K562 (cell line): ENCODE measurements at regions not wholly inside any gene's neighbourhood (a gene's known extent, or its start where the extent isn't known, plus 50 kb on each side); places are given as distances from the start of the nearest gene placed in this dataset.

Experiments used
- CEBPB ChIP-seq: fragments of 450-650 bp; IDR thresholded peaks from 2 replicates; pipeline ENCODE4 v1.6.1; 2016; ENCODE audit warnings: missing genetic modification characterization, missing compliant biosample characterization
- CTCF ChIP-seq, 3 experiments: IDR thresholded peaks in 2 of 3; conservative IDR thresholded peaks in 1 of 3; 2 replicates each; pipeline ENCODE4 v1.5.1; 2011 to 2012; ENCODE audit warnings: low read length in 3 of 3, mild to moderate bottlenecking in 3 of 3, control low read depth in 2 of 3, improper control_type of control experiment in 1 of 3, inconsistent platforms in 1 of 3, low read depth in 1 of 3, mixed read lengths in 1 of 3, moderate library complexity in 1 of 3; ENCODE audit not compliant: insufficient read depth in 2 of 3
- ELK1 ChIP-seq: sonication (generic); formaldehyde crosslinking; IDR thresholded peaks from 2 replicates; pipeline ENCODE4 v1.8.1; 2022; ENCODE audit warnings: missing genetic modification reagents
- GATA2 ChIP-seq: sonication (generic); formaldehyde crosslinking; IDR thresholded peaks from 2 replicates; pipeline ENCODE4 v1.4.0; 2020; ENCODE audit warnings: mild to moderate bottlenecking, missing genetic modification reagents
- HDAC2 ChIP-seq: fragments of 450-650 bp; IDR thresholded peaks from 2 replicates; pipeline ENCODE4 v1.6.1; 2016; ENCODE audit warnings: mild to moderate bottlenecking
- NONO ChIP-seq, 2 experiments: fragments of 200-400 bp in 1 of 2; fragments of 450-650 bp in 1 of 2; formaldehyde crosslinking in 1 of 2; IDR thresholded peaks; 2 replicates each; pipeline ENCODE4 v1.6.1; 2017; ENCODE audit warnings: low read depth in 2 of 2, mild to moderate bottlenecking in 2 of 2, moderate library complexity in 2 of 2, low read length in 1 of 2
- POLR2A ChIP-seq: fragments of 450-650 bp; conservative IDR thresholded peaks from 2 replicates; pipeline ENCODE4 v1.6.1; 2016
- PRPF4 ChIP-seq: fragments of 200-400 bp; formaldehyde crosslinking; IDR thresholded peaks from one replicate; pipeline ENCODE4 v1.6.1; 2017; ENCODE audit warnings: low read length, low read depth, mild to moderate bottlenecking; ENCODE audit not compliant: insufficient read depth, poor library complexity, severe bottlenecking
- RBFOX2 ChIP-seq: fragments of 200-400 bp; formaldehyde crosslinking; IDR thresholded peaks from 2 replicates; pipeline ENCODE4 v1.6.1; 2017; ENCODE audit warnings: low read depth, mild to moderate bottlenecking, low read length, moderate library complexity
- TARDBP ChIP-seq: fragments of 450-650 bp; IDR thresholded peaks from 2 replicates; pipeline ENCODE4 v1.6.1; 2016
- THRB ChIP-seq: fragments of 450-650 bp; formaldehyde crosslinking; conservative IDR thresholded peaks from 2 replicates; pipeline ENCODE4 v1.4.0; 2022; ENCODE audit warnings: mild to moderate bottlenecking, missing genetic modification characterization
- ZNF41 ChIP-seq: fragments of 250-450 bp; sonication (Bioruptor Pico); conservative IDR thresholded peaks from 2 replicates; pipeline ENCODE4 v1.4.0; 2020; ENCODE audit warnings: mild to moderate bottlenecking
- TF ChIP-seq, protein P1 (sequence below): fragments of 450-650 bp; IDR thresholded peaks from 2 replicates; pipeline ENCODE4 v1.6.1; 2016; ENCODE audit warnings: low read depth
- TF ChIP-seq, protein P2 (sequence below), 2 experiments: fragments of 450-650 bp; IDR thresholded peaks; 2 replicates each; pipeline ENCODE4 v1.6.1; 2016; ENCODE audit warnings: mild to moderate bottlenecking in 2 of 2, borderline replicate concordance in 1 of 2, low read depth in 1 of 2, moderate library complexity in 1 of 2

GRCh38 chr15:39330061-39330460 is 250.8 kb upstream of the THBS1 start:
- TF ChIP-seq NONO (IDR thresholded peaks at IDR 0.05; ENCODE audit: low read depth in 2 of 2, low read length in 1 of 2) (no peak), ELK1 (no peak), TARDBP (no peak), ZNF41 (CRISPR knock-in tag) (no peak), POLR2A (no peak), GATA2 (CRISPR knock-in tag) (no peak), RBFOX2 (no peak), PRPF4 (no peak), HDAC2 (no peak), THRB (CRISPR knock-in tag) (no peak), CTCF (IDR thresholded peaks at IDR 0.05 in 2 of 3, conservative IDR thresholded peaks at IDR 0.05 in 1 of 3; ENCODE audit: insufficient read depth in 2 of 3, low read depth in 1 of 3, low read length in 3 of 3) (no peak), CEBPB (no peak)
- TF ChIP-seq, protein P1, sequence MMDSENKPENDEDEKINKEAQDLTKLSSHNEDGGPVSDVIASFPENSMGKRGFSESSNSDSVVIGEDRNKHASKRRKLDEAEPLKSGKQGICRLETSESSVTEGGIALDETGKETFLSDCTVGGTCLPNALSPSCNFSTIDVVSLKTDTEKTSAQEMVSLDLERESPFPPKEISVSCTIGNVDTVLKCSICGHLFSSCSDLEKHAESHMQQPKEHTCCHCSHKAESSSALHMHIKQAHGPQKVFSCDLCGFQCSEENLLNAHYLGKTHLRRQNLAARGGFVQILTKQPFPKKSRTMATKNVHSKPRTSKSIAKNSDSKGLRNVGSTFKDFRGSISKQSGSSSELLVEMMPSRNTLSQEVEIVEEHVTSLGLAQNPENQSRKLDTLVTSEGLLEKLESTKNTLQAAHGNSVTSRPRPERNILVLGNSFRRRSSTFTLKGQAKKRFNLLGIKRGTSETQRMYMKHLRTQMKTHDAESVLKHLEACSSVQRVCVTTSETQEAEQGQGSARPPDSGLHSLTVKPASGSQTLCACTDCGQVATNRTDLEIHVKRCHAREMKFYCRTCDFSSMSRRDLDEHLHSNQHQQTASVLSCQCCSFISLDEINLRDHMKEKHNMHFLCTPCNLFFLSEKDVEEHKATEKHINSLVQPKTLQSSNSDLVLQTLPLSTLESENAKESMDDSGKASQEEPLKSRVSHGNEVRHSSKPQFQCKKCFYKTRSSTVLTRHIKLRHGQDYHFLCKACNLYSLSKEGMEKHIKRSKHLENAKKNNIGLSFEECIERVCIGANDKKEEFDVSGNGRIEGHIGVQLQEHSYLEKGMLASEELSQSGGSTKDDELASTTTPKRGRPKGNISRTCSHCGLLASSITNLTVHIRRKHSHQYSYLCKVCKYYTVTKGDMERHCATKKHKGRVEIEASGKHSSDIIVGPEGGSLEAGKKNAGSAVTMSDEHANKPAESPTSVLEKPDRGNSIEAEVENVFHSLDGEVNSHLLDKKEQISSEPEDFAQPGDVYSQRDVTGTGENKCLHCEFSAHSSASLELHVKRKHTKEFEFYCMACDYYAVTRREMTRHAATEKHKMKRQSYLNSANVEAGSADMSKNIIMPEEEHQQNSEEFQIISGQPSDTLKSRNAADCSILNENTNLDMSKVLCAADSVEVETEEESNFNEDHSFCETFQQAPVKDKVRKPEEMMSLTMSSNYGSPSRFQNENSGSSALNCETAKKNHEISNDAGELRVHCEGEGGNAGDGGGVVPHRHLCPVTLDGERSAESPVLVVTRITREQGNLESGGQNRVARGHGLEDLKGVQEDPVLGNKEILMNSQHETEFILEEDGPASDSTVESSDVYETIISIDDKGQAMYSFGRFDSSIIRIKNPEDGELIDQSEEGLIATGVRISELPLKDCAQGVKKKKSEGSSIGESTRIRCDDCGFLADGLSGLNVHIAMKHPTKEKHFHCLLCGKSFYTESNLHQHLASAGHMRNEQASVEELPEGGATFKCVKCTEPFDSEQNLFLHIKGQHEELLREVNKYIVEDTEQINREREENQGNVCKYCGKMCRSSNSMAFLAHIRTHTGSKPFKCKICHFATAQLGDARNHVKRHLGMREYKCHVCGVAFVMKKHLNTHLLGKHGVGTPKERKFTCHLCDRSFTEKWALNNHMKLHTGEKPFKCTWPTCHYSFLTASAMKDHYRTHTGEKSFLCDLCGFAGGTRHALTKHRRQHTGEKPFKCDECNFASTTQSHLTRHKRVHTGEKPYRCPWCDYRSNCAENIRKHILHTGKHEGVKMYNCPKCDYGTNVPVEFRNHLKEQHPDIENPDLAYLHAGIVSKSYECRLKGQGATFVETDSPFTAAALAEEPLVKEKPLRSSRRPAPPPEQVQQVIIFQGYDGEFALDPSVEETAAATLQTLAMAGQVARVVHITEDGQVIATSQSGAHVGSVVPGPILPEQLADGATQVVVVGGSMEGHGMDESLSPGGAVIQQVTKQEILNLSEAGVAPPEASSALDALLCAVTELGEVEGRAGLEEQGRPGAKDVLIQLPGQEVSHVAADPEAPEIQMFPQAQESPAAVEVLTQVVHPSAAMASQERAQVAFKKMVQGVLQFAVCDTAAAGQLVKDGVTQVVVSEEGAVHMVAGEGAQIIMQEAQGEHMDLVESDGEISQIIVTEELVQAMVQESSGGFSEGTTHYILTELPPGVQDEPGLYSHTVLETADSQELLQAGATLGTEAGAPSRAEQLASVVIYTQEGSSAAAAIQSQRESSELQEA, result no peak
- TF ChIP-seq, protein P2, sequence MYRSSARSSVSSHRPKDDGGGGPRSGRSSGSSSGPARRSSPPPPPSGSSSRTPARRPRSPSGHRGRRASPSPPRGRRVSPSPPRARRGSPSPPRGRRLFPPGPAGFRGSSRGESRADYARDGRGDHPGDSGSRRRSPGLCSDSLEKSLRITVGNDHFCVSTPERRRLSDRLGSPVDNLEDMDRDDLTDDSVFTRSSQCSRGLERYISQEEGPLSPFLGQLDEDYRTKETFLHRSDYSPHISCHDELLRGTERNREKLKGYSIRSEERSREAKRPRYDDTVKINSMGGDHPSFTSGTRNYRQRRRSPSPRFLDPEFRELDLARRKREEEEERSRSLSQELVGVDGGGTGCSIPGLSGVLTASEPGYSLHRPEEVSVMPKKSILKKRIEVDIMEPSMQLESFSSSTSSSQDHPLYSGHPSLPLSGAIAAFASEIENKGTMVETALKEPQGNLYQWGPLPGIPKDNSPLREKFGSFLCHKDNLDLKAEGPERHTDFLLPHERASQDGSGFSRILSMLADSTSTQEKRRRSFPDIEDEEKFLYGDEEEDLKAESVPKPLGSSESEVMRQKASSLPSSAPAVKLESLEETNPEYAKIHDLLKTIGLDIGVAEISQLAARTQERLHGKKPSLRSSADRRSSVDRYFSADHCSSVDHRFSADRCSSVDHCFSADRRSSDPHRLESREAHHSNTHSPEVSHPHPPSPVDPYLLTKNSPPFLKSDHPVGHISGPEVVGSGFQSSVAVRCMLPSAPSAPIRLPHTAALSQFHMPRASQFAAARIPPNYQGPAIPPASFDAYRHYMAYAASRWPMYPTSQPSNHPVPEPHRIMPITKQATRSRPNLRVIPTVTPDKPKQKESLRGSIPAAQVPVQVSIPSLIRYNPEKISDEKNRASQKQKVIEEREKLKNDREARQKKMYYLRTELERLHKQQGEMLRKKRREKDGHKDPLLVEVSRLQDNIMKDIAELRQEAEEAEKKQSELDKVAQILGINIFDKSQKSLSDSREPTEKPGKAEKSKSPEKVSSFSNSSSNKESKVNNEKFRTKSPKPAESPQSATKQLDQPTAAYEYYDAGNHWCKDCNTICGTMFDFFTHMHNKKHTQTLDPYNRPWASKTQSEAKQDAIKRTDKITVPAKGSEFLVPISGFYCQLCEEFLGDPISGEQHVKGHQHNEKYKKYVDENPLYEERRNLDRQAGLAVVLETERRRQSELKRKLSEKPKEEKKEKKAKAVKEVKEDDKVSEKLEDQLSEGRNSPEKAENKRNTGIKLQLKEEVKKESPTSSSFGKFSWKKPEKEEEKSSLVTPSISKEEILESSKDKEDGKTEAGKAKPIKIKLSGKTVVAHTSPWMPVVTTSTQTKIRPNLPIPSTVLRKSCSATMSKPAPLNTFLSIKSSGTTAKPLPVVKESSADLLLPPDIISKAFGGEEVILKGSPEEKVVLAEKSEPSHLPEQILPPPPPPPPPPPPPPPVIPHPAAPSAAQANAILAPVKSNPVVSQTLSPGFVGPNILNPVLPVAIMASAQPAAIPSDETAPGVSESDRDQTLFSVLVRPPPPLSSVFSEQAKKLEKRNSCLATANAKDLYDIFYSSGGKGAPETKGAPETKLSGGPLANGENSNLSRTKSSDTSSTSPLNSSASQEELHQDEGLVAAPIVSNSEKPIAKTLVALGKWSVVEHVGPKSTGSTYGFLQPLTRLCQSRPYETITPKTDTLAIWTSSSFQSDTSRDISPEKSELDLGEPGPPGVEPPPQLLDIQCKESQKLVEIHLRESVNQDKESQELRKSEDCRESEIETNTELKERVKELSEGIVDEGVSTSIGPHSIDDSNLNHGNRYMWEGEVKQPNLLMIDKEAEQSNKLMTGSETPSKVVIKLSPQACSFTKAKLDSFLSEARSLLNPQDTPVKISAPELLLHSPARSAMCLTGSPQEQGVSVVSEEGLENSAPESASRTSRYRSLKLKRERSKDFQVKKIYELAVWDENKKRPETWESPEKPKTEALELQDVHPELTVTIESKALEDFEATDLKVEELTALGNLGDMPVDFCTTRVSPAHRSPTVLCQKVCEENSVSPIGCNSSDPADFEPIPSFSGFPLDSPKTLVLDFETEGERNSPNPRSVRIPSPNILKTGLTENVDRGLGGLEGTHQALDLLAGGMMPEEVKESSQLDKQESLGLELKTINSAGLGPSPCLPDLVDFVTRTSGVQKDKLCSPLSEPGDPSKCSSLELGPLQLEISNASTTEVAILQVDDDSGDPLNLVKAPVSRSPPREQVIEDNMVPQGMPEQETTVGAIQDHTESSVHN (IDR thresholded peaks at IDR 0.05; ENCODE audit: borderline replicate concordance in 1 of 2, low read depth in 1 of 2), result no peak
